OCI-LY1 (cell line): ENCODE measurements at regions not wholly inside any gene's neighbourhood (a gene's known extent, or its start where the extent isn't known, plus 50 kb on each side); places are given as distances from the start of the nearest gene placed in this dataset.

Source experiments
- H2AFZ ChIP-seq: fragments of 200-600 bp; sonication (generic), shearing (Covaris generic); 2 replicates; pipeline ENCODE4 v1.6.0; 2014; ENCODE audit warnings: antibody characterized with exemption, mild to moderate bottlenecking, low read length
- H3F3A ChIP-seq: fragments of 200-600 bp; sonication (generic), shearing (Covaris generic); 2 replicates; pipeline ENCODE4 v1.6.0; 2014; ENCODE audit warnings: mild to moderate bottlenecking, antibody characterized with exemption, low read length, moderate library complexity; ENCODE audit not compliant: insufficient read depth
- H3K27ac ChIP-seq: fragments of 200-600 bp; sonication (generic); 2 replicates; pipeline ENCODE4 v1.5.1; 2014; ENCODE audit warnings: low read length, mixed run types, mild to moderate bottlenecking, low read depth; ENCODE audit not compliant: poor library complexity, severe bottlenecking
- H3K27me3 ChIP-seq: fragments of 200-600 bp; sonication (generic); 2 replicates; pipeline ENCODE4 v1.6.0; 2014; ENCODE audit warnings: antibody characterized with exemption, mild to moderate bottlenecking, low read length, moderate library complexity; ENCODE audit not compliant: insufficient read depth
- H3K36me3 ChIP-seq: fragments of 200-600 bp; sonication (generic); 2 replicates; pipeline ENCODE4 v1.6.1; 2014; ENCODE audit warnings: mild to moderate bottlenecking, antibody characterized with exemption, low read length, moderate library complexity, mixed read lengths; ENCODE audit not compliant: insufficient read depth
- H3K4me1 ChIP-seq: fragments of 200-600 bp; sonication (generic); 2 replicates; pipeline ENCODE4 v1.5.1; 2014; ENCODE audit warnings: mild to moderate bottlenecking, low read length, moderate library complexity; ENCODE audit not compliant: insufficient read depth, severe bottlenecking
- H3K4me2 ChIP-seq: fragments of 200-600 bp; sonication (generic), shearing (Covaris generic); 2 replicates; pipeline ENCODE4 v1.6.1; 2014; ENCODE audit warnings: low read length
- H3K4me3 ChIP-seq: fragments of 200-600 bp; sonication (generic); 2 replicates; pipeline ENCODE4 v1.5.1; 2014; ENCODE audit warnings: low read length, low read depth, mild to moderate bottlenecking, mixed read lengths; ENCODE audit not compliant: poor library complexity, severe bottlenecking
- H3K79me2 ChIP-seq: fragments of 200-600 bp; shearing (Covaris generic); 2 replicates; pipeline ENCODE4 v1.6.1; 2016; ENCODE audit warnings: mixed run types, low read length, mixed read lengths; ENCODE audit not compliant: insufficient read depth
- H3K9ac ChIP-seq: fragments of 200-600 bp; sonication (generic), shearing (Covaris generic); 2 replicates; pipeline ENCODE4 v1.6.1; 2014; ENCODE audit warnings: mild to moderate bottlenecking, low read length, mixed read lengths
- H3K9me2 ChIP-seq: fragments of 200-600 bp; sonication (generic), shearing (Covaris generic); 2 replicates; pipeline ENCODE4 v1.6.1; 2014; ENCODE audit warnings: low read depth, mild to moderate bottlenecking, low read length, mixed read lengths
- H3K9me3 ChIP-seq: fragments of 200-600 bp; shearing (Covaris generic); 2 replicates; pipeline ENCODE4 v1.6.1; 2014; ENCODE audit warnings: low read length, mixed read lengths
- H4K20me1 ChIP-seq: fragments of 200-600 bp; sonication (generic), shearing (Covaris generic); 2 replicates; pipeline ENCODE4 v1.6.0; 2016; ENCODE audit warnings: mild to moderate bottlenecking, low read length; ENCODE audit not compliant: insufficient read depth
- EZH2 ChIP-seq: fragments of 200-600 bp; sonication (generic), shearing (Covaris generic); IDR thresholded peaks from 2 replicates; pipeline ENCODE4 v1.8.0; 2017; ENCODE audit warnings: borderline replicate concordance, mixed run types, mild to moderate bottlenecking, antibody characterized with exemption, low read length, moderate library complexity, mixed read lengths
- TF ChIP-seq, protein P1 (sequence below): fragments of 200-600 bp; sonication (generic), shearing (Covaris generic); IDR thresholded peaks from 2 replicates; pipeline ENCODE4 v1.5.1; 2017; ENCODE audit warnings: mild to moderate bottlenecking, antibody characterized with exemption, low read length, moderate library complexity, mixed read lengths

DNA sequence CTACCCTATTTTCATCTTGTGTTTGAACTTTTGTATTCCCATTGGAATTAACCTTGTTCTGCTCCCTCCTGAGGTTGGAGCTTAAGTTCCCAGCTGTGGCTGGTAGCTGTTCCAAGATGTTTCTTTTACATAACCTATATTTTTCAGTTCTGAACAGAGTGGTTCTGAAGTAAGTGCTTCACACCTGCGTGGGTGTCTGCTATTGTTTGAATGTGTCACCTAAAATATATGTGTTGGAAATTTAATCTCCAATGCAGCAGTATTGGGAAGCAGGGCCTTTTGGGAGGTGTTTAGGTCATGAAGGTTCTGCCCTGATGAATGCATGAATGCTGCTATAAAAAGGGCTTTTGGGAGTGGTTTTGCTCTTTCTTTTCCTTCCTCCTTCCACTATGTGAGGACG is 123.8 kb downstream of the LACC1 start:
- Histone ChIP-seq H3K36me3 (no peaks in the 10 kb centered on the region), H3K27me3 (no peaks in the 10 kb centered on the region), H3K4me1 (no peaks in the 10 kb centered on the region), H3F3A (no peaks in the 10 kb centered on the region), H3K27ac (no peak overlapping the region), H3K4me2 (no peak overlapping the region), H3K79me2 (no peaks in the 10 kb centered on the region), H4K20me1 (no peaks in the 10 kb centered on the region), H3K9me2 (no peaks in the 10 kb centered on the region), H3K9ac (no peak overlapping the region), H2AFZ (no peak overlapping the region), H3K9me3 (no peaks in the 10 kb centered on the region), H3K4me3 (no peak overlapping the region)
- TF ChIP-seq, protein P1, sequence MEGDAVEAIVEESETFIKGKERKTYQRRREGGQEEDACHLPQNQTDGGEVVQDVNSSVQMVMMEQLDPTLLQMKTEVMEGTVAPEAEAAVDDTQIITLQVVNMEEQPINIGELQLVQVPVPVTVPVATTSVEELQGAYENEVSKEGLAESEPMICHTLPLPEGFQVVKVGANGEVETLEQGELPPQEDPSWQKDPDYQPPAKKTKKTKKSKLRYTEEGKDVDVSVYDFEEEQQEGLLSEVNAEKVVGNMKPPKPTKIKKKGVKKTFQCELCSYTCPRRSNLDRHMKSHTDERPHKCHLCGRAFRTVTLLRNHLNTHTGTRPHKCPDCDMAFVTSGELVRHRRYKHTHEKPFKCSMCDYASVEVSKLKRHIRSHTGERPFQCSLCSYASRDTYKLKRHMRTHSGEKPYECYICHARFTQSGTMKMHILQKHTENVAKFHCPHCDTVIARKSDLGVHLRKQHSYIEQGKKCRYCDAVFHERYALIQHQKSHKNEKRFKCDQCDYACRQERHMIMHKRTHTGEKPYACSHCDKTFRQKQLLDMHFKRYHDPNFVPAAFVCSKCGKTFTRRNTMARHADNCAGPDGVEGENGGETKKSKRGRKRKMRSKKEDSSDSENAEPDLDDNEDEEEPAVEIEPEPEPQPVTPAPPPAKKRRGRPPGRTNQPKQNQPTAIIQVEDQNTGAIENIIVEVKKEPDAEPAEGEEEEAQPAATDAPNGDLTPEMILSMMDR = no peak
- TF ChIP-seq EZH2 = no peak

DNA sequence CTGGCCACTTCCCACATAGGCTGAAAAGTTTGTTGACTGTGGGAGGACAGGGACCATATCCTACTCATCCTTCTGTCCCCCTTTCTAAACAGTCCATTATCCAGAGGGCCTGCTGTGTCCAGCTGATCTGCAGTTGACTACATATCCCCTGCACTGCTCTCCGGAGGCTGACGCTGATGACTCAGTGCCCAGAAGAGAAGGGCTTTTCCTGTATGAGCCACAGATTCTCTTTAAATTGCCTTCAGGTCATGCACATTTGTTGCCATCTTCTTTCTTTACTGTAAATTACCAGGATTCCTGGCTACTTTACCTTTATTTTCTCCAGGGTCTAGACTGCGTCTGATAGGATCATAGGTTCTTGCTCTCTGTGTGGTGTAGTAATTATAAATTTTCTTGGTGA is 125.2 kb downstream of the LACC1 start:
- TF ChIP-seq EZH2 = no peak
- TF ChIP-seq, protein P1 = no peak
- no peaks in the 10 kb centered on the region for H3K36me3 ChIP-seq
- H3K4me2 ChIP-seq = no peak overlapping the region
- H3K9ac ChIP-seq = no peak overlapping the region
- H3K27me3 ChIP-seq = no peaks in the 10 kb centered on the region
- H3K79me2 ChIP-seq = no peaks in the 10 kb centered on the region
- no peaks in the 10 kb centered on the region for H3K9me3 ChIP-seq
- H3K4me3 ChIP-seq = no peak overlapping the region
- no peaks in the 10 kb centered on the region for H3K9me2 ChIP-seq
- H4K20me1 ChIP-seq = no peaks in the 10 kb centered on the region
- H3F3A ChIP-seq = no peaks in the 10 kb centered on the region
- no peak overlapping the region for H2AFZ ChIP-seq
- no peak overlapping the region for H3K27ac ChIP-seq
- no peaks in the 10 kb centered on the region for H3K4me1 ChIP-seq

DNA sequence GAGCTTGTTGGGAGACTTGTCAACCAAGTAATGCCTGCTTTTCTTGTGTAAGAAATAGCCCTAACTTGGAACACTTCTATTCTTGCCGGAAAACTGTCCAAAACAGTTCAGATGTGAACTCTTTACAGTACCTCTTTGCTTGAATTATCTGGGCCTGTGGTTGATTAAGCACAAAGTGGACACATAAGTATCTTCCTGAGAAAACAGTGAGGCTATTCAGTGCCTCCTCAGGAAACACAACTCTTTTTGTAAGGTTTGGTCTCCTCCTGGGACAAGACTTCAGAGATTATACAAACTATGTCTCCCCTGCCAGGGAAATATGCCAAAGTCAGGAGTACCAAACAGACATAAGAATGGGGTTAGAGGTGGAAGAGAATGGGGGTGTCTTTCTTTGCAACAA is 127.7 kb downstream of the LACC1 start:
- H3K9me3 ChIP-seq = no peaks in the 10 kb centered on the region
- H3K4me2 ChIP-seq = no peak overlapping the region
- no peaks in the 10 kb centered on the region for H3K79me2 ChIP-seq
- TF ChIP-seq EZH2 = no peak
- TF ChIP-seq, protein P1 = no peak
- H3K27ac ChIP-seq = no peak overlapping the region
- H4K20me1 ChIP-seq = no peaks in the 10 kb centered on the region
- no peaks in the 10 kb centered on the region for H3F3A ChIP-seq
- H3K4me3 ChIP-seq = no peak overlapping the region
- no peaks in the 10 kb centered on the region for H3K27me3 ChIP-seq
- H3K9me2 ChIP-seq = no peaks in the 10 kb centered on the region
- no peaks in the 10 kb centered on the region for H3K36me3 ChIP-seq
- no peak overlapping the region for H3K9ac ChIP-seq
- H3K4me1 ChIP-seq = no peaks in the 10 kb centered on the region
- no peak overlapping the region for H2AFZ ChIP-seq
